Neuron (in vitro differentiated cells): ENCODE measurements at regions not wholly inside any gene's neighbourhood (a gene's known extent, or its start where the extent isn't known, plus 50 kb on each side); places are given as distances from the start of the nearest gene placed in this dataset.

Experiments used
- H2AFZ ChIP-seq: one replicate; pipeline ENCODE4 v1.6.1; 2013; ENCODE audit warnings: low read depth, mild to moderate bottlenecking, inconsistent platforms, low read length, moderate library complexity
- H3K27me3 ChIP-seq: one replicate; pipeline ENCODE4 v1.6.1; 2013; ENCODE audit warnings: low read length; ENCODE audit not compliant: insufficient read depth
- H3K36me3 ChIP-seq: one replicate; pipeline ENCODE4 v1.6.1; 2013; ENCODE audit warnings: low read length; ENCODE audit not compliant: insufficient read depth
- H3K4me1 ChIP-seq: one replicate; pipeline ENCODE4 v1.6.1; 2013; ENCODE audit warnings: low read length; ENCODE audit not compliant: insufficient read depth
- H3K4me3 ChIP-seq: 2 replicates; pipeline ENCODE4 v1.5.1; 2013; ENCODE audit warnings: mild to moderate bottlenecking, low read length, moderate library complexity
- H3K9me3 ChIP-seq: one replicate; pipeline ENCODE4 v1.6.1; 2013; ENCODE audit warnings: low read length

DNA sequence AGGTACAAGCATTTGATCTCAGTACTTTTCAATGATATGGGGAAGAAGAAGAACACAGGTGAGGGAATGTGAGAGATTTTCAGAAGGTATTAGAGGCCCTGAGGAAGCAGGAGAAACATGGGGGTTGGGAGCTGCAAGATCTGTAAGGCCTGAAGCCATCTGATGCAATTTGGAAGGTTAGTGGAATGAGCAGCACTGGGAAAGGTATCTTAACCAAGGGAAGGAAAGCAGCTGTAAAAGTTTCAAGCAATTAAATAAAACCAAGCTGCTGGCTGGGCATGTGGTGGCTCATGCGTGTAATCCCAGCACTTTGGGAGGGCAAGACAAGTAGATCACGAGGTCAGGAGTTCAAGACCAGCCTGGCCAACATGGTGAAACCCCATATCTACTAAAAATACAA, 104.4 kb upstream of the PARP11 start:
- no peaks in the 10 kb centered on the region for H3K36me3 ChIP-seq
- H3K4me1 ChIP-seq, result no peaks in the 10 kb centered on the region
- H3K27me3 ChIP-seq, result peaks cover 3% of the 10 kb centered on the region
- H3K9me3 ChIP-seq, result no peaks in the 10 kb centered on the region
- no peak overlapping the region for H2AFZ ChIP-seq
- no peak overlapping the region for H3K4me3 ChIP-seq

DNA sequence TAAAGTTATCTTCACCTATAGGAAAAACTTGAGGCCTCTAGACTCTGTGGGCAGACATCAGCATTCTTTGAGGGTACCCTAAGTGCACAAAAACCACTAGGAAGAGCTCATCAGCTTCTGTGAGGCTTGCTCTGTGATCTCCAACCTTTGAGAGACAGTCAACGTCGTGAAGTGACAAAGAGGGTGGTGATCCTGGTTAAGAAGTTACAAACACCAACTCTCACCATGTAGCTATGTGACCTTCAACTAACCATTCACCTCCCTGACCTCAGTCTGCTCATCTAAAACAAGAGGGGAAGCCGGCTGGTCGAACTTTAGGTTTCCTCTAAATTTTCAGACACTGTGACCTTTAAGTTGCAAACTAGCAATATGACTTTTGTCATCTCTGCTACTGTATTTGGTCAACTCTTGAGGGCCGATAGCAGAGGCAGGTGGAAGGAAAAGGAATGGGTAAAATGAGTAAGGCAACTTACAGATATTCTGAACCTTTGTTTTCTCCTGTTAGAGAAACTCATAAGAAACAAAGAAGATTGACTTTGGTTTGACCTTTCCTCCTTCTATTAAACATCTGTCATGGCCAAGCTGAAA, 103.2 kb upstream of the PARP11 start:
- H3K9me3 ChIP-seq, result peaks cover 2% of the 10 kb centered on the region
- H3K27me3 ChIP-seq, result peaks cover 3% of the 10 kb centered on the region
- no peak overlapping the region for H3K4me3 ChIP-seq
- no peaks in the 10 kb centered on the region for H3K36me3 ChIP-seq
- H2AFZ ChIP-seq, result no peak overlapping the region
- H3K4me1 ChIP-seq, result no peaks in the 10 kb centered on the region

DNA sequence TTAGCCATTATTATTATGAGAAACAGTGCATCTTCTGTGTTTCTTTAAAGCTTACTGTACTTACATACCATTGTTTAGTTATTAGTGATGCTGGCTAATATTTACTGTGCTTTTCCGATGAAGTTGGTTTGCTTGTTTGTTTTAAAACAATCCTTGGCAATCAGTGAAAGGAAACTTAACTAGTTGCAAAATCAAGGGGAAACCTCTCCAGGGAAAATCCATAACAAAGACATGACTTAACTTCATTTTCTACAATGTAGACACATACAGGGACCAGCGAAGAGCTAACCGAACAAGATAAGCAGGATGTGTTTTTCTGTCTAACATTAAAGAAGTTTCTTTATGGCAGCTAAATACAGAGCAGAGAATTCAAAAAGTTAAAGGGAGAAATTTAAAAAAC, 102.5 kb upstream of the PARP11 start:
- H3K4me1 ChIP-seq, result no peaks in the 10 kb centered on the region
- H2AFZ ChIP-seq, result no peak overlapping the region
- H3K27me3 ChIP-seq, result peaks cover 3% of the 10 kb centered on the region
- peaks cover 2% of the 10 kb centered on the region for H3K9me3 ChIP-seq
- no peaks in the 10 kb centered on the region for H3K36me3 ChIP-seq
- no peak overlapping the region for H3K4me3 ChIP-seq

DNA sequence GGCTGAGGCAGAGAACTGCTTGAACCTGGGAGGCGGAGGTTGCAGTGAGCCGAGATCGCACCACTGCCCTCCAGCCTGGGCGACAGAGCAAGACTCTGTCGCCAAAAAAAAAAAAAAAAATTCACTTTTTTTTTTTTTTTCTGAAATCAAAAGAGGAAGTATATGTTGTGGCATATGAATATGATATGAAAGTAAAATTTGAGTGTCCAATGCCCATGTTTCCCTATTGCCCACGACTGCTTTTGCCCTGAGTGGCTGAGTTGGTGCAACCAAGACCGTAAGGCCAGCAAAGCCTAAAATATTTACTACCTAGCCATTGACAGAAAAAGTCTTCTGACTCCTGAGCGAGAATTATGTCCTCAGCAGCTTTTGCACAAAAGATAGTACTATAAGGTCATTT, 101.7 kb upstream of the PARP11 start:
- H3K9me3 ChIP-seq, result peaks cover 2% of the 10 kb centered on the region
- H3K4me1 ChIP-seq, result no peaks in the 10 kb centered on the region
- H3K36me3 ChIP-seq, result no peaks in the 10 kb centered on the region
- no peak overlapping the region for H3K4me3 ChIP-seq
- H3K27me3 ChIP-seq, result peaks cover 3% of the 10 kb centered on the region
- H2AFZ ChIP-seq, result no peak overlapping the region

DNA sequence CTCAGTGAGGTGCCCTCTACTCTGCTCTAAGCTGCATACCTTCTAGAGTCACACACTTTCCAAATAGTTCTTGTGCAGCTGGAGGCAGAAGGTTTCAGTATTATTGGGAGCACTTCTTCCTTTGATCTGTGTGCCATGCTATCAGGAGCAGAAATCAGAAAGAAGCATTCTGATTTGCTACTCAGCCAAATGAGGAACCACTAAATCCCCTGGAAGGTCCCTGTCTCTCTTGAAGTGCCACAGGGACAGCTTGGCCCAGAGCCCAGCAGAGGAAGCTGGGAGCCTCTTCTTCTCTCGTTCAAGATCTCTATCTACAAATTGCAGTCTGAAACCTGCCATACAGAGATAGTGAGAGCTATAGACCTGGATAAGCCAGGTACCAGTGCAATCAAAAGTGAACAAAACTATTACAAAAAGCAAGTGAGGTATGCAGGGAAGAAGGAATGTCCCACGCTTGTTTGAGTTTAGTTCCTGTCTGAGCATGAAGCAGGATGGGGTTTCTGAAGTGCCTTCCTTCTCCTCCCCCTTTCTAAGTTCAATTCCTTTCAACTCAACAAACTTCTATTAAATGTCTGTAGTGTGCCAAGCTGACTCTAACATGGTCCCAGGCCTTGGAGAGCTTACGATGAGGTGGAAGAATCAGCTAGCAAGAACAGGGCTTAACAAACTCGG, 100.9 kb upstream of the PARP11 start:
- H2AFZ ChIP-seq, result no peak overlapping the region
- no peak overlapping the region for H3K4me3 ChIP-seq
- no peaks in the 10 kb centered on the region for H3K4me1 ChIP-seq
- H3K9me3 ChIP-seq, result peaks cover 2% of the 10 kb centered on the region
- no peaks in the 10 kb centered on the region for H3K36me3 ChIP-seq
- H3K27me3 ChIP-seq, result peaks cover 3% of the 10 kb centered on the region

DNA sequence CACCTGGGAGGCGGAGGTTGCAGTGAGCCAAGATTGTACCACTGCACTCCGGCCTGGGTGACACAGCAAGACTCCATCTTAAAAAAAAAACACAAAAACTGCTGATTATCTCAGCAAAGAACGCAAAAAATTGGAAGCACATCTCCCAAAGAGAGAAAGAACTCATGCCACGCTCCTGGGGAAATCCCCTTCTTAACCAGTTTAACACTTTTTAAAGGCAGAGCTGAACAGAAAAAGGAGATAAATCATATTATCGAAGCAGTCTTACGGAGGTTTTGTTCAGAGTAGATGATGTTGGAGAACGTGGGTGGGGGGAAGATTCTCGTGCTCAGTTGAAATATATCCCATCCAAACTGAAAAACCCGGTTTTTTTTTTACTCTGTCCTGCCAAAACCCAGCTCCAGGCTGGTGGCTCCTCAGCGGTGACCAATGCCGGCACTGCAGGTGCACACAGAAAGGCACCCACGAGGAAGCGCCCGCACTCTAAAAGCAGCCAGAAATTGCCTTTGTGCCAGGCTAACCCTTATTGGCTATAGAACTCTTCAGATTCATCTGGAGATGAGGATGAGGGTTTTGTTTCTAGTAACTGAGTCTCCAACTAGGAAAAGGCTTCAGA, 100.2 kb upstream of the PARP11 start:
- Histone ChIP-seq H3K4me1 (no peaks in the 10 kb centered on the region), H3K36me3 (no peaks in the 10 kb centered on the region), H3K27me3 (peaks cover 3% of the 10 kb centered on the region), H2AFZ (no peak overlapping the region), H3K4me3 (no peak overlapping the region), H3K9me3 (peaks cover 2% of the 10 kb centered on the region)

DNA sequence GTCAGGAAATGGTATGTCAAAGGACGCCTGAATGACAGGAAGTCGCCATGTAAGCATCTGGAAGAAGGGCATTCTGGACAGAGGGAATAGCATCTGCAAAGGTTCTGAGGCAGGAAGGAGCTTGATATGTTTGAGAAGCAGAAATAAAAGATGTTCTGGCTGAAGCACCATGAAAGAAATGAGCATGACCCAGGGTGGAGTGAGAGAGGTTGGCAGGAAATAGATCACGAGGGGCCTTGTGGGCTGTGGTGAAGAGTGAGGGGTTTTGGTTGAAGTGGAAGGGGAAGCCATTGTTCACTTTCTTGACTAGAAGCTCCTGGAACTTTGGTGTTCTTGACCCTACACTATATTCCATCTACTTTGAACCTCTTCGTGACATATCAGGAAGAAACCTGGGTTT, 99.4 kb upstream of the PARP11 start:
- Histone ChIP-seq H3K27me3 (peaks cover 3% of the 10 kb centered on the region), H3K9me3 (peaks cover 2% of the 10 kb centered on the region), H3K4me1 (no peaks in the 10 kb centered on the region), H3K36me3 (no peaks in the 10 kb centered on the region), H3K4me3 (no peak overlapping the region), H2AFZ (no peak overlapping the region)

DNA sequence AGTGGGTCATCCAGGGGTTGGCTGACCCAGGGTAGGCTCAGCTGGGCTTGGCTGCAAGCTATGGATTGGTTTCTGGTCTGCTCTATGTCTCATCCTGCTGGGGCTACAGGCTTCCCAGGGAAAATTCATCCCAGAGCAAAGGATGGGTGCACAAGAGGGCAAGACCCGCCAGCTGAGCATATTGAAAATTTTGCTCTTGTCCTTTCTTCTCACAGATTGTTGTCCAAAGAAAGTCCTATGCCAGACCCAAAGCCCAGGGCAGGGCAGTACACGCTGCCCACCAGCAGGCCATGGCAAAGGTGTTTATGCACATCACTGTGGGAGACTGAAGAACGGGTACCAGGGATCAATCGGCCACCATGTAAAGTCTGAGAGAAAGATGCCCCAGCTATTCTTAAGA, 95.3 kb upstream of the PARP11 start:
- H3K27me3 ChIP-seq, result peaks cover 3% of the 10 kb centered on the region
- peaks cover 2% of the 10 kb centered on the region for H3K9me3 ChIP-seq
- H3K4me1 ChIP-seq, result no peaks in the 10 kb centered on the region
- H2AFZ ChIP-seq, result no peak overlapping the region
- no peaks in the 10 kb centered on the region for H3K36me3 ChIP-seq
- H3K4me3 ChIP-seq, result no peak overlapping the region

DNA sequence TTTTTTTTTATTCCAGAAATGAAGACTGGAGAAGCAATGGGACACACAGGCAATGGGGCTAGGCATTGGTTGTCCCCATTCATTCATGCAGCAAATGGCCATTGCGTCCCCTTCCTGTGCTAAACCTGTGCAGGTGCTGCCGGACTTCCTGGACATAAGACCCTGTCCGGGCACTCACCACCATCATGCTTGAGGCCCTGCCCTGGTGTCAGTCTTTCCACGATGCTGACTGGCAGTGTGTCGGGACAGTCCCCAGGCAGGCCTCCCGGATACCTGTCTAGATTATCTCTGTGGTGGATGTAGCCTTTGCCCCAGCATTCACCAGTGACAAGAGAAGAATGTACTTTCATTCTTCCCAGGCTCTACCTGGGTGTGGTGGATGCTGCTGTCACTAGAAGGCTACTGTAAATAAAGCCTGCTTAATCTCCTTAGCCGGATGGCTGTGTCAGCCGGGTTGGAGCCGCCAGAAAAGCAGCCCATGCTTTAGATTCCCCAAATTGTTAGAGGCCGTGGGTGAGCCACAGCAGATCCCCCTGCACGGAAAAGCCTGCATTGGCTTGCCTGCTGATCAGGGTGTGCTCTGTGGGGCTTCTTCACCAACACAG, 94.5 kb upstream of the PARP11 start:
- peaks cover 2% of the 10 kb centered on the region for H3K9me3 ChIP-seq
- no peaks in the 10 kb centered on the region for H3K36me3 ChIP-seq
- H3K4me3 ChIP-seq, result no peak overlapping the region
- no peaks in the 10 kb centered on the region for H3K27me3 ChIP-seq
- H2AFZ ChIP-seq, result no peak overlapping the region
- no peaks in the 10 kb centered on the region for H3K4me1 ChIP-seq

DNA sequence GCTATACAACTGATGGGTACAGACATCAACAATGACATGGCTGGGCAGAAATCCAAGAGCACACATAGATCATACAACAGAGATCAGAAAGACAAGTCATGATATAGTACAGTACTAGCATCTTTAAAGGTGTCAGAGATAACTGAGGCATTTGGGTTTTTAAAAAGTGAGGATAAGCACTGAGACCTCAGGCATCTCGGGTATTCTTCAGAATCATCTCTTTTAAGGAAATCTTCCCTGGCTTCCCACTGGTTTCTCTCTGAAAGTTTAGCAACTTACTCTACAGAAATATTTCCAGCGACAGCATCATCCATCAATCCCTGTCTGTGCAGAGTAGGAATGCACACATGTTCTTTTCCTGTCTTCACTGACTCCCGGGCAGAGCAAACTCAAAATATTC, 93.2 kb upstream of the PARP11 start:
- Histone ChIP-seq H3K36me3 (no peaks in the 10 kb centered on the region), H2AFZ (no peak overlapping the region), H3K27me3 (no peaks in the 10 kb centered on the region), H3K9me3 (no peaks in the 10 kb centered on the region), H3K4me3 (no peak overlapping the region), H3K4me1 (no peaks in the 10 kb centered on the region)

DNA sequence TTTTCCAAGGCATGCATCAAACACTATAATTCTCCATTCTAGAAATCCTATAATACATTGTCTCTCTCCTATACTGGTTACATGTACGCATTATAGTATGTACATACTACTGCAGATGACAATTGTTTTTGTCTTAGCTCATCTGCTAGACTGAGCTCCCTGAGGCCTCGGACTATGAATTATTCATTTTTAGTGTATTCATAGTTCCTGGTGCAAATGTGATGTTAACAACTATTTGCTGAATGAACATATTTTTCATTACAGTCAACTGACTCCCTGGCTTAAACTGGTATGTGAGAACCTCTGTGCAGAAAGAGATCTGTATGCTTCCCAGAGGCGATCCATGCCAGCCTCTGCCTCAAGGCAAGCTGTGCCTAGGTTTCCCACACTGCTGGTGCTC, 91.8 kb upstream of the PARP11 start:
- Histone ChIP-seq H2AFZ (no peak overlapping the region), H3K4me1 (peaks cover 3% of the 10 kb centered on the region), H3K4me3 (no peak overlapping the region), H3K9me3 (no peaks in the 10 kb centered on the region), H3K27me3 (no peaks in the 10 kb centered on the region), H3K36me3 (no peaks in the 10 kb centered on the region)

DNA sequence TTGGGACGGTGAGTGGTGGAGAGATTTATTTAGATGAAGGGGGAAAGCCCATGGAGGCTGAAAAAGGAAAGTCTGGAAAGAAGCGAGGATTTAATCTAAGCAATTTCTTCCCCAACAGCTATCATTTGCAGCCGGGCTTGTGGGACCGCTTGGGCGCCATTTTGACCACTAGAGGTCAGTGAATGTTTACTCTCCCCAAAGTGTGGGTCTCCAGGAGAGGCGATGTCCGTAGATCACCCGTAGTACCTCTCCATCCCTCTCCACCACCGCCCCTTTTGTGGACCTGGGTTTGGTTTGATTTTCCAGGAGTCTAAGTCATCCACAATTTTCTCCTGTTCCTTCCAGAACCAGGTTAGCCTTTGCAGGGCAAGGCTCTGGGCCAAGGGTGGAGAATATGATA, 91.2 kb upstream of the PARP11 start:
- Histone ChIP-seq H3K27me3 (no peaks in the 10 kb centered on the region), H2AFZ (no peak overlapping the region), H3K9me3 (no peaks in the 10 kb centered on the region), H3K4me1 (peaks cover 4% of the 10 kb centered on the region), H3K36me3 (no peaks in the 10 kb centered on the region), H3K4me3 (no peak overlapping the region)

DNA sequence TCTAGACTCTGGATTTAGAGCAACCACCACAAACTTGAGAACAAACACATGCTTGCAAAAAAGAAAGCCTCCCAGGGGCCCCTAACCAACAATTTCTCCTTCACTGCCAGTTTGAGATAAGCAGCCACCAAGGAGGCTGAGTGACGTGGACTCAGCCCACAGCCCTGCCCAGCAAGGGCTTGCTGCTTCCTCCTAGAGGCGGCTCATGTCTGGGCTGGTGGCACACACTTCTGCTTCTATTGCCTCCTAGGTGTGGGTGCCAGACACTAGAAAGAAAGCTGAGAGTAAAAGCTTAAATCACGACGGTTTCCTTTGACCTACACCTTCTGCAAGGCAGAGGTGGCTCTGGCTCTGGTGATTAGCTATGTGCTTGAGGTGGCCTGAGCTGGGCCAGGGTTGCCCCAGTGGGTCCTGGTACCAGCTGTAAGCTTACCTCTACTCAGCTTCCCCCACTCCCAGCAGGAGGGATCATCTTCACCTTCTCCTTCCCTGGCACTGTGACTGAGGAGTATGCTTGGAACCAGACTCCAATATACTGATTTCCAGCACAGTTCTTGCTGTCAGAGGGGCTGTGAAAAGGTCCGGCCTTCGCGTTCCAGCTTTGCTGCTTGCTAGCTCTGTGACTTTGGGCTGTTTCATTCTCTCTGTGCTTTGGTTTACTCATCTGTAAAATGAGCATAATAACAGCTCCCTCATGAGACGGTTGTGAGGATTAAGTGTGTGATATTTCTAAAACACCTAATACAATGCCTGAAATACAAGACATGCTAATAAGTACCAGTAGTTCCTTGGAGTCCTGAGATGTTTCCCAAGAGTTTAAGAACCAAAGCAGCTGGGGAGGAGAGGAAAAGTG, 89.7 kb upstream of the PARP11 start:
- peaks cover 4% of the 10 kb centered on the region for H3K4me1 ChIP-seq
- no peak overlapping the region for H2AFZ ChIP-seq
- H3K36me3 ChIP-seq, result no peaks in the 10 kb centered on the region
- peaks cover 2% of the 10 kb centered on the region for H3K9me3 ChIP-seq
- H3K4me3 ChIP-seq, result no peak overlapping the region
- H3K27me3 ChIP-seq, result no peaks in the 10 kb centered on the region
